ENCODE measurements at regions not wholly inside any gene's neighbourhood (a gene's known extent, or its start where the extent isn't known, plus 50 kb on each side); places are given as distances from the start of the nearest gene placed in this dataset.

DNA sequence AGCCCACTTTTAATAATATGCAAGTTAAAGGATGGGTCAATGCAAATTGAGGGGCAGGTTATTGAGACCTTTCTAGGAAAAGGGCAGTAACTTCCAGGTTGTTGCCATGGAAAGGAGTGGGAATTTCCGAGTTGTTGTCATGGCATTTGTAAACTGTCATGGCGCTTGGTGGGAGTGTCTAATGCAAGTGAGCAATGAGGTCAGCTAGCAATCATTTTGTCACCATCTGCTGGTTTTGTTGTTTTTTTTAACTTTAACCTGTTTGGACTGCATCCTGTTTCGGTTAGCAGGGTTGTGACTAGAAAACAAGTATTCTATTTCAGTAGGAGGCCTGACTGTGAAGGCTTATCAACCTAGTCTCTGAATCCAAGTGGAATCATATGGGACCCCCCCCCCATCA is 85.8 kb upstream of the TSPAN11 start:
- TF ChIP-seq YY1 (IDR thresholded peaks at IDR 0.05; ENCODE audit: low read depth, low read length) (peak; percentile 80), CEBPB (IDR thresholded peaks at IDR 0.05; ENCODE audit: low read depth, low read length) (no peak), SP1 (IDR thresholded peaks at IDR 0.05; ENCODE audit: low read depth, low read length) (0 out of 2 replicates have a peak, but pooled peaks have one; percentile 14)
- ChIA-PET POLR2A (ENCODE audit: partially characterized antibody) (no interaction called here), CTCF (ENCODE audit: partially characterized antibody) (interaction anchor here (1.1 to 1.4 kb wide), 2 partner anchors 16 to 26 kb away, joined by 3 read pairs; no protein-coding TSS in a partner anchor)
- no peak overlapping the region for H3K56ac ChIP-seq (replicated peaks; ENCODE audit: insufficient read length, low read depth, low read length)
- H3K4ac ChIP-seq (replicated peaks; ENCODE audit: insufficient read length, low read depth, low read length) = no peak overlapping the region
- H2BK5ac ChIP-seq (ENCODE audit: low read depth, low read length) = no peak overlapping the region
- no peak overlapping the region for H4K5ac ChIP-seq (ENCODE audit: insufficient read length, low read depth, low read length)
- H2BK15ac ChIP-seq (ENCODE audit: low read length) = no peak overlapping the region
- no peak overlapping the region for H2BK20ac ChIP-seq (ENCODE audit: low read length)
- no peaks in the 10 kb centered on the region for H3K79me1 ChIP-seq (ENCODE audit: low read depth, low read length)
- no peak overlapping the region for H3K18ac ChIP-seq (ENCODE audit: extremely low read depth, low read length)
- H3K23ac ChIP-seq (ENCODE audit: insufficient read length) = no peak overlapping the region
- FAIRE-seq (peak; percentile 84), DNase-seq (ENCODE audit: low read depth in 1 of 2, low spot score in 2 of 2) (no peak)
- H3K9me3 ChIP-seq (ENCODE audit: insufficient read depth in 2 of 2, low read depth in 1 of 2, low read length in 1 of 2) = no peaks in the 10 kb centered on the region
- 75% methylated on average over 3 of the region's 3 CpGs; no CpG with 5 or more reads in 1 of the 2 experiments for WGBS, 2 experiments (ENCODE audit: extremely low coverage in 1 of 2, insufficient coverage in 1 of 2, insufficient read length in 1 of 2, insufficient replicate concordance in 2 of 2, low coverage in 1 of 2, low lambda C conversion rate in 2 of 2, missing lambda C conversion rate in 1 of 2)
- no peak overlapping the region for H4K8ac ChIP-seq (ENCODE audit: extremely low read depth, insufficient read depth, low read length)
- no peak overlapping the region for H2AK5ac ChIP-seq (ENCODE audit: low read depth, low read length)
- peaks cover 0 to 4% (median 2%) of the 10 kb centered on the region in 4 experiments; a peak in 1 of 7 replicates for H3K4me1 ChIP-seq (replicated peaks in 1 of 4; ENCODE audit: control insufficient read depth in 3 of 4, insufficient read depth in 4 of 4, low read length in 3 of 4)
- no peak overlapping the region for H2BK12ac ChIP-seq (ENCODE audit: low read depth, low read length)
- H3K27me3 ChIP-seq (replicated peaks in 1 of 4; ENCODE audit: control insufficient read depth in 3 of 4, extremely low read depth in 1 of 4, insufficient read depth in 3 of 4, low read length in 3 of 4) = no peaks in the 10 kb centered on the region; a peak in 1 of 7 replicates
- no peak overlapping the region for H3K14ac ChIP-seq (ENCODE audit: insufficient read length)
- H3K4me3 ChIP-seq (ENCODE audit: extremely low read depth in 1 of 4, insufficient read depth in 2 of 4, low read depth in 3 of 4, low read length in 4 of 4) = no peak overlapping the region
- H2AFZ ChIP-seq (ENCODE audit: low read length) = no peak overlapping the region
- H3K27ac ChIP-seq (ENCODE audit: low read depth, low read length) = no peak overlapping the region
- H4K91ac ChIP-seq (replicated peaks; ENCODE audit: insufficient read length, low read length) = no peak overlapping the region
- H3K9ac ChIP-seq (replicated peaks in 1 of 4; ENCODE audit: extremely low read depth in 1 of 4, low read depth in 3 of 4, low read length in 3 of 4) = no peak overlapping the region
- no peak overlapping the region for H3K4me2 ChIP-seq (ENCODE audit: insufficient read depth in 1 of 2, low read depth in 2 of 2, low read length in 2 of 2)
- no peaks in the 10 kb centered on the region; the same call in 1 of the 2 replicates for H3K23me2 ChIP-seq (ENCODE audit: low read depth, low read length)
- H3K36me3 ChIP-seq (ENCODE audit: control insufficient read depth in 2 of 4, insufficient read depth in 4 of 4, low read length in 3 of 4) = no peaks in the 10 kb centered on the region
- H2BK120ac ChIP-seq (replicated peaks; ENCODE audit: low read depth, low read length) = no peak overlapping the region
- H3K79me2 ChIP-seq (ENCODE audit: control insufficient read depth in 1 of 2, insufficient read depth in 2 of 2, low read length in 2 of 2) = no peaks in the 10 kb centered on the region
- no peaks in the 10 kb centered on the region for H4K20me1 ChIP-seq (replicated peaks in 1 of 2; ENCODE audit: control insufficient read depth in 1 of 2, insufficient read depth in 2 of 2, low read length in 2 of 2)
